ENCODE measurements at regions not wholly inside any gene's neighbourhood (a gene's known extent, or its start where the extent isn't known, plus 50 kb on each side); places are given as distances from the start of the nearest gene placed in this dataset.
"Not testable (repeated sequence)": the region's sequence is repeated elsewhere in the genome, so short reads cannot be mapped to it uniquely, and the experiment has no call there.

DNA sequence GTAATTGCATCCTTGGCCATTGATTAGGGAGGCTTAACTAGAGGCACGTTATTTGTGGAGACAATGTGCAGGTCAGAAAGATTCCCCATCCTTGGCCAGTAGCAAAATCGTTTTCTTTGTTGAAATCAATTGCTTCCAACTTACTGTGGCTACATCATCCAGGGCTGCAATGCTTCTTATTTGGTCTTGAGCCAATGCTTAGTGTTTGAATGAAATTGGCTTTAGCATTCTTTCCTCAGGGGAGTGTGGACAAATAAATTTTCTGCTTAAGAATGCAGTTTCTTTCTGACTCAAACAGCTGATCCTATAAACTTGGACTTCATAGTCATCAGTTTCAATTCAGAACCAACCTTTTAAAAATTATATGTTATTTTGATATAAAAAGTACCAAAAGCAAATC lies 95.6 kb downstream of the ARHGAP11B start:
- H3K9me3 ChIP-seq (ENCODE audit: insufficient read depth, low read length); H3K27me3 ChIP-seq (ENCODE audit: insufficient read depth, insufficient read length); DNase-seq (ENCODE audit: low read depth, low spot score); H3K4me1 ChIP-seq (ENCODE audit: insufficient read depth, insufficient read length); H3K4me3 ChIP-seq (ENCODE audit: insufficient read length, low read depth); H3K9ac ChIP-seq (ENCODE audit: insufficient read length, low read depth): not testable (repeated sequence)
- H3K36me3 ChIP-seq (ENCODE audit: insufficient read depth, insufficient read length, low read length) = peaks cover 14% of the 10 kb centered on the region

DNA sequence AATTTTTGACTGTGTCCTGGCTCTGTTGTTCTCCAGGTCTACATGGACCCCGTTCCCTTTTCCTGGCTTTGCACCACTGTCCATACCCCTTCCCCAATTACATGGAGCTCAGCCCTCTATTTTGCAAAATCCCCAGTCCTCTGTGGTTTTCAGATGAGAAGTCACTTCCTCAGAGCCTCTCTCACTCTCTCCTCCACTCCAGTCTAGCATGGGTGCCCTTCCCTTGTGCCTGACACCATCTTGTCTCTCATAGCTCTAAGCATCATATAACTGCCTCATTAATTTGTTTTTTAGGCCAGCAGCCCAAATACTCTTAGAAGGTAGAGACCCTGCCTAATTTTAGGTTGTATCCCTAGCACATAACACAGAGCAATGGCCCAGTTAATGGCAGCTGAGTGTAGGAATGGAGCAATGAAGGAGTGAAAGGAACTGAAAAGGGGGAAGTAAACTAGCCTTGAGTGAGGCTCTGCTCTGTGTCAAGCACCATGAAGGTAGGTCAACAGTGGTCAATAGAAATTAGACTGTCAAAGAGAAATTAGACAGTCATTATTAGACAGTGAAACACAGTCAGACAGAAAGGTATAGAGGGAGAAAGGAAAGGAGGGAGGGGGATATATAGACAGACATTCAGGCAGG lies 97.7 kb downstream of the ARHGAP11B start:
- H3K36me3 ChIP-seq (ENCODE audit: insufficient read depth, insufficient read length, low read length) = peaks cover 14% of the 10 kb centered on the region
- H3K27me3 ChIP-seq (ENCODE audit: insufficient read depth, insufficient read length); H3K9ac ChIP-seq (ENCODE audit: insufficient read length, low read depth); DNase-seq (ENCODE audit: low read depth, low spot score); H3K4me1 ChIP-seq (ENCODE audit: insufficient read depth, insufficient read length); H3K4me3 ChIP-seq (ENCODE audit: insufficient read length, low read depth): not testable (repeated sequence)
- peaks cover 11% of the 10 kb centered on the region for H3K9me3 ChIP-seq (ENCODE audit: insufficient read depth, low read length)

DNA sequence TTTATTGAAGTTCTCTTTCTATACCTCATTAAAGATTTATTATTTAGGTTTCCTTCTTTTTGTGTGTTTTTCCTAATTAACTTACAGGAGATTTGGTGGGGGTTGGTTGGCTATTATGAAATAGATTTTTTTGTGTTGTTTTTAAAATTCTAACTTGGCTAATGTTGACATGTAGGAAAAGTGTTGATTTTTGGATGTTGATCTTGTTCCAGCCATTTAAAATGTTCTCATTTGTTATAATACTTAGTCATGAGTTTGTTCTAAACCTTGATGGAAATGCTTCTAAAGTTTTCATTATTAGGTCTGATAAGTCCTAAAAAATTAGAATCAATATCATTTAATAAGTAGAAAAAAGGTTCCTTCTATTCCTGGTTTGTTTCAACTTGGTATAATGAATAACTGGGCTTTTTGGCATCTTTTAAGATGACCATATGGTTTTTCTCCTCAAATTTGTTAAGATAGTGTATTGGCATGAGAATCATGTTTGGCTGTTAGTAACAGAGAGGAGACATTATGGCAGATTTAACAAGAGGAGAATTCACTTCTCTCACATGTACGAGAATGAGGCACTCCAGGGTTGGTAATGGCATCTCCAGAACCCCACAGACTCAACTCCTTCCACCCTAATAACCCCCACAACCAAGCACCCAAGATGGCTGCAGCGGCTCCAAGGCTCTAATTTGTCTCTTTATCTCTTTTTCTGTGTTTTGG lies 104.1 kb downstream of the ARHGAP11B start:
- peaks cover 13% of the 10 kb centered on the region for H3K36me3 ChIP-seq (ENCODE audit: insufficient read depth, insufficient read length, low read length)
- H3K27me3 ChIP-seq (ENCODE audit: insufficient read depth, insufficient read length); H3K4me3 ChIP-seq (ENCODE audit: insufficient read length, low read depth); DNase-seq (ENCODE audit: low read depth, low spot score); H3K9ac ChIP-seq (ENCODE audit: insufficient read length, low read depth); H3K4me1 ChIP-seq (ENCODE audit: insufficient read depth, insufficient read length): not testable (repeated sequence)
- peaks cover 11% of the 10 kb centered on the region for H3K9me3 ChIP-seq (ENCODE audit: insufficient read depth, low read length)

DNA sequence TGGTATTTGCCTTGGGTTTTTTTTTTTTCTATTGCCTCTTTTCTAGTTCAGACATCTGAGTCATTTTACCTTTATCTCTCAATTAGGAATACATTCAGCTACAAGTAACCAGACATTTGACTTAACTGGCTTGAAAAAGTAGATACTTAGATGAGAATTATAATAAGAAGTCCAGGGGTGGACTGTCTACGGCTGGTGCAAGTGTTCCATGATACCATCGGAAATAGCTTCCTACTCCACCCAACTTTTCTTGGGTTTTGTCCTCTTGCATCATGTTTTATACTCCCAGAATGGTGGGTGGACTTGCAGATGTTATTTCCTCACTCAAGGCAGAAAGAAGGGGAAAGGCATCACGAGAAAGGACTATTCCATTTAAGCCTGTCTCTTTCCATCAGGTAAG lies 104.7 kb downstream of the ARHGAP11B start:
- H3K36me3 ChIP-seq (ENCODE audit: insufficient read depth, insufficient read length, low read length) = peaks cover 12% of the 10 kb centered on the region
- H3K9ac ChIP-seq (ENCODE audit: insufficient read length, low read depth); H3K27me3 ChIP-seq (ENCODE audit: insufficient read depth, insufficient read length); H3K4me1 ChIP-seq (ENCODE audit: insufficient read depth, insufficient read length); DNase-seq (ENCODE audit: low read depth, low spot score); H3K4me3 ChIP-seq (ENCODE audit: insufficient read length, low read depth): not testable (repeated sequence)
- peaks cover 11% of the 10 kb centered on the region for H3K9me3 ChIP-seq (ENCODE audit: insufficient read depth, low read length)

DNA sequence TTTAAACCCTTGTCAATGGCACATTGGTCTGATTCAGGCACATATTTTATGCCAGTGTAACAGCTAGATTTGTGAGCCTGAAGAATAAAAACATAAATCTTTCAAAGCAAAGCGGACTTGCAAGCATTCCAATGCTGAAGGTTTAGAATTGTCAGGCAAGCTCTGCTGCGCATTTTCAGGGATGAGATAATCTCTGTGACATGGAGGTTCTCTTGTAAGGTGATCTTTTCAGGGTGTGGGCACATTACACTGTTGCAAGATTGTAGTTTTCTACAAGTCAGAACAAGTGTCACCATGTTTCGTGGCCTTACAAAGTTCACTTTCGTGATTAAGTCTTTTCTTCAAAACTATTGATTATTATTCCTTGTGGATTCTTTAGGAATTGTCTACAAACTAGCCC lies 106.2 kb downstream of the ARHGAP11B start:
- not testable (repeated sequence) for DNase-seq (ENCODE audit: low read depth, low spot score); H3K4me1 ChIP-seq (ENCODE audit: insufficient read depth, insufficient read length); H3K4me3 ChIP-seq (ENCODE audit: insufficient read length, low read depth); H3K9me3 ChIP-seq (ENCODE audit: insufficient read depth, low read length); H3K27me3 ChIP-seq (ENCODE audit: insufficient read depth, insufficient read length); H3K9ac ChIP-seq (ENCODE audit: insufficient read length, low read depth)
- peaks cover 19% of the 10 kb centered on the region for H3K36me3 ChIP-seq (ENCODE audit: insufficient read depth, insufficient read length, low read length)

DNA sequence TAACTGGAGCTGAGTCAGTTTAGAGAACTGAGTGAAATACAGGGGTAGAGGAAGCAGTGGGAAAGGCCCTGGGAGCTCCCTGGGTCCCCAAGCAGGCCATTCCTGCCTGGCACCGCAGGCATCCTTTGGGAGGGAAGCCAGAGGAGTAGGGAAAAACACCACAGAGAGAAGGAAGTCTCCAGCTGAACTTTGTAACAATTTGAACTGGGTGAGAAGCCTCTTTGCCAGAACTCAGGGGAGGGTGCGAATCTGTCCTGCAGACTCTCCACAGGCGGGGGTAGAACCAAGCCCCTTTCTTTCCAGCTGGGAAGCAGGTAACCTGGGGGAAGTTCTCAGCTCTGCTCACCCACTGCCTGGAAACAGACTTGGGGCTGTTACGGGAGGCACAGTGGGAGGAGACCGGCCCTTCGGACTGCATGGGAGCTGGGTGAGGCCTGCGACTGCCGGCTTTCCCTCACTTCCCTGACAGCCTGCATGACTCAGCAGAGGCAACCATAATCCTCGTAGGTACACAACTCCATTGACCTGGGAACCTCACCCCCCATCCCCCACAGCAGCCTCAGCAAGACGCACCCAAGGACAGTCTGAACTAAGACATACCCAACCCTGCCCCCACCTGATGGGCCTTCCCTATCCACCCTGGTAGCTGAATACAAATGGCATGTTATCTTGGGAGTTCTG lies 110.1 kb downstream of the ARHGAP11B start:
- not testable (repeated sequence) for H3K9ac ChIP-seq (ENCODE audit: insufficient read length, low read depth); H3K27me3 ChIP-seq (ENCODE audit: insufficient read depth, insufficient read length); H3K4me1 ChIP-seq (ENCODE audit: insufficient read depth, insufficient read length); H3K9me3 ChIP-seq (ENCODE audit: insufficient read depth, low read length); DNase-seq (ENCODE audit: low read depth, low spot score); H3K4me3 ChIP-seq (ENCODE audit: insufficient read length, low read depth)
- peaks cover 15% of the 10 kb centered on the region for H3K36me3 ChIP-seq (ENCODE audit: insufficient read depth, insufficient read length, low read length)

DNA sequence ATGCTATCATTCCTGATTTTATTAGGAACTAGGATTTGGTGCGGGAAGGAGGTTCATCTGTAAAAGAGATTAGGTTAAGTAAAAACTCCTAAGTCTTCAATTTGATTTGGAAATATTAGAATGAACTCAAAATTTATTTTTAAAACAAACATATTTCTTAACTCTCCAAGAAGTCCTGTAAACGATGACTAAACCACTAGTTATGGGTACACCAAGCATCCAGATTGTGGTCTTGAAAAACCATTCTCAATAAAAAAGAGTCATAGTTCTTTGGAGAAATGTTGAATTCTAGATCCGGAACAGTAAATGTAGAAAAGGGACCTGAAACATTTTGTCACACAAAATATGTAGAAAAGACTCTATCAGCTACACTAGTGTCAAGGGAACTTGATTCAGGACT lies 116.9 kb downstream of the ARHGAP11B start:
- not testable (repeated sequence) for H3K4me1 ChIP-seq (ENCODE audit: insufficient read depth, insufficient read length); H3K4me3 ChIP-seq (ENCODE audit: insufficient read length, low read depth); H3K9me3 ChIP-seq (ENCODE audit: insufficient read depth, low read length); H3K27me3 ChIP-seq (ENCODE audit: insufficient read depth, insufficient read length); DNase-seq (ENCODE audit: low read depth, low spot score); H3K9ac ChIP-seq (ENCODE audit: insufficient read length, low read depth)
- peaks cover 18% of the 10 kb centered on the region for H3K36me3 ChIP-seq (ENCODE audit: insufficient read depth, insufficient read length, low read length)

DNA sequence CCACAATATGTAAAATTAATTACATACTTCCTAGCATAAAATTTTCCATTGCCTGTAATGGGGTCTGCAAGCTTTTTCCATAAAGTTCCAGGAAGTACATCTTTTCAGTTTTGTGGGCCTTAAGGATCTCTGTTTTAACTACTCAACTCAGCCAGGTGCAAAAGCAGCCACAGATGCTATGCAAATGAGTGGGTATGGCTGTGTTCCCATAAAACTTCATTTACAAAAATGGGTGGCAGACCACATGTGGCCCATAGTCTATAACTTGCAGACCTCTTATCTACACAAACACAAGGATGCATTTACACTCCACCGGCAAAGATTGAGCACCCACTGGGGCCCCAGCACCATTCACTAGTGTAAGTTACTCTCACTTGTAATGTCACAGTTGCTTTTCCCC lies 123.1 kb downstream of the ARHGAP11B start:
- H3K9ac ChIP-seq (ENCODE audit: insufficient read length, low read depth); DNase-seq (ENCODE audit: low read depth, low spot score); H3K27me3 ChIP-seq (ENCODE audit: insufficient read depth, insufficient read length); H3K4me1 ChIP-seq (ENCODE audit: insufficient read depth, insufficient read length); H3K4me3 ChIP-seq (ENCODE audit: insufficient read length, low read depth); H3K9me3 ChIP-seq (ENCODE audit: insufficient read depth, low read length): not testable (repeated sequence)
- H3K36me3 ChIP-seq (ENCODE audit: insufficient read depth, insufficient read length, low read length) = peaks cover 21% of the 10 kb centered on the region

DNA sequence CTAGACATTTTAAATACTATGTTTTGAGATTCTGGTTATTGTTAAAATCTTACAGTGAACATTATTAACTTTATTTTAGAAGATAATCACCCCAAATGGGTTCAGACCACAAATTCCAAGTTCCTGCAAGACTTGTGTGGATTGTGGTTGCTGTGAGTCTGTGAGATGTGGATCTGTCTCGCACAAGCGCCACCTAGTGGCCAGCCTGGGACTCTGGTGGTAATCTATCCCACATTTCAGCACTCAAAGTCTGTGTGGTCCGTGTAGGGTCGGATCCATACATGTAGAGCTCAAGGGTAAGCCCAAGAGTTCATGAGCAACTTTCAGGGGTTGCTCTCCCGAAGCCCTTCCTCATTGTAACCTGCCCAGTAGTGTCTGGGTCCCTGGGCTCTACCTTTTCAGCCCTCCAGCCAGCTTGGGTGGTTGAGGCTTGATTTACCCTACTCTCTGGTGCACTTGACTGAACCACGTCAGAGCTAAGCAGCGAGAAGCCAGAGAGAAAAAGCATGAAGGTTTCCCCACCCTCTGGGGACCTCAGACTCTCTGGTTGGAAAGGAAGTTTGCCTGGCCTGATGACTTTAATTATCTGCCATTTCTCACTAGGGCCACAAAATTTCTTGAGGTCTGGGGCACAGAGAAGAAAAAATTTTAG lies 129.2 kb downstream of the ARHGAP11B start:
- H3K9me3 ChIP-seq (ENCODE audit: insufficient read depth, low read length); H3K4me3 ChIP-seq (ENCODE audit: insufficient read length, low read depth); H3K9ac ChIP-seq (ENCODE audit: insufficient read length, low read depth); H3K27me3 ChIP-seq (ENCODE audit: insufficient read depth, insufficient read length); DNase-seq (ENCODE audit: low read depth, low spot score); H3K36me3 ChIP-seq (ENCODE audit: insufficient read depth, insufficient read length, low read length); H3K4me1 ChIP-seq (ENCODE audit: insufficient read depth, insufficient read length): not testable (repeated sequence)

DNA sequence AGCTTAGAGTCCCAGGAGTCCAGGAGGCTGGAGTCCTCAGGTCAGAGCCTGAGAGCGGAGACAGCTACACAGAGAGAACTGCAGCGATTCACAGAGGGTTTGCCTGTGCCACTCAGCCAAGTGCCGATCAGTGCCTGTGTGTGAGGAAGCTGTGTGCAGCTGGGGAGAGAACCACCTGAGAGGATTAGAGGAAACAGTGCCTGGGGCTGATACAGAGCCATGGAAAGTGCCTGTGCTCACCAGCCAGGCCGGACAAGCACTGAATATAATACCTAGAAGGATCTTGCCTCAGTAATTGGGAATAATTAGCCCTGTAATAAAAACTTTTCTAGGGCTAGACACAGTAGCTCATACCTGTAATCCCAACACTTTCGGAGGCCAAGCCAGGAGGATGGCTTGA lies 134.7 kb downstream of the ARHGAP11B start:
- H3K27me3 ChIP-seq (ENCODE audit: insufficient read depth, insufficient read length); H3K9ac ChIP-seq (ENCODE audit: insufficient read length, low read depth); H3K4me3 ChIP-seq (ENCODE audit: insufficient read length, low read depth); H3K36me3 ChIP-seq (ENCODE audit: insufficient read depth, insufficient read length, low read length); H3K4me1 ChIP-seq (ENCODE audit: insufficient read depth, insufficient read length); DNase-seq (ENCODE audit: low read depth, low spot score); H3K9me3 ChIP-seq (ENCODE audit: insufficient read depth, low read length): not testable (repeated sequence)

DNA sequence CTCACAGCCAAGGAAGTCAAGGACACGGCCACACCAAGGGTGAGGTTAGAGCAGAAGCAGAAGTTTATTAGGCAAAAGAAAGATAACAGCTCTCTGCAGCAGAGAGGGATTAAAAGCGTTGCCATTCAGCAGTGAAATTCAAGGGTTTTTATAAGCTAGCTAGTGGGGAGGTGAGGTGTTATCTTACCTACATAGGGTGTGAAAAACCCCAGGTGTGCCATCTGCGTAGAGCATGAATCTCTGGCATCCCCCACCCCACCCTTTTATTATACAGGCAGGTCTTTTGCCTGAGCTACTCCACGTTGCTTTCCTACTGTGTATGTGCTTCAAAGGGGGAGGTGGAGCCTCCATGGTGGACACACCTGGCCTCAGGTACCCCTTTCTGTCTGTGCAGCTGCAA lies 135.4 kb downstream of the ARHGAP11B start:
- H3K9me3 ChIP-seq (ENCODE audit: insufficient read depth, low read length); H3K4me1 ChIP-seq (ENCODE audit: insufficient read depth, insufficient read length); H3K36me3 ChIP-seq (ENCODE audit: insufficient read depth, insufficient read length, low read length); DNase-seq (ENCODE audit: low read depth, low spot score); H3K4me3 ChIP-seq (ENCODE audit: insufficient read length, low read depth); H3K9ac ChIP-seq (ENCODE audit: insufficient read length, low read depth); H3K27me3 ChIP-seq (ENCODE audit: insufficient read depth, insufficient read length): not testable (repeated sequence)
